Fibroblast of skin of back (primary cell): ENCODE measurements at regions not wholly inside any gene's neighbourhood (a gene's known extent, or its start where the extent isn't known, plus 50 kb on each side); places are given as distances from the start of the nearest gene placed in this dataset.

Experiments
- DNase-seq: peaks from one replicate; pipeline ENCODE4 v3.0.0-alpha.2; 2013

DNA sequence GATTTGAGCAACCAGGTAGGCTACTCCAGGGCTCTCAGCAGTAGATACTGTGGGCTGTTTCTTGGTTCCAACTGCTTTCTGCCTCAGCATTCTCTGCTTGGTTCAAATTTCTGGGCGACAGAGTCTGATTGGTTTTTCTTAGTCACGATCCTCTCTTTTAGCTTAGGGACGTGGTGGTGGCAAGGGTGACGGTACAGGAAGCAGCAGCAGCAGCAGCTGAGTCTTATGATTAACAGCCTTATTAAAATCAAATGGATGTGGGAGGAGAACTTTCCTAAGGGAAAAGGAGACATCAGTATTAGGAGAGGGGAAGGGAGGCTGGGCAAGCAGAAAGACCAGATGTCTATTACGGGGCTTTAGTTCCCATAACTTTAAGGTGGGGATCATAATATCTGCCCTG is 156.5 kb upstream of the PLPP4 start:
- DNase-seq: no peak

DNA sequence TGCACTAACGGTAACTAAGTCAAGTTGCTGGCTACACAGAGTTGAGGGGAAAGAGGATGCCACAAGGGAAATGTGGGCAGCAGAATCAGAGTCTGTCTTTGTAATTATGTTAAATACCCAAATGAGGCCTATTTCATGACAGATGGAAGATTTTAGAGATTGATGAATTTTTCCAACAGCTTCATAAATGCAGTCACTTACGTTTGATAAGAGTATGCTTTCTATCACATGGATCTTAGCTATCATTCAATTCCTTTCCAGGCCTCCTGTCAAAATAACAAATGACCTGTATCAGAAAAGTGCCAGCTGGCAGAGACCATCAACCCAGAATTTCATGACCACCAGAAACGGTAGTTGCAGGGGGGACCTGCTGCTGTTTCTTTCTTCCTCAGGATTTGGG is 148.4 kb upstream of the PLPP4 start:
- DNase-seq: no peak

DNA sequence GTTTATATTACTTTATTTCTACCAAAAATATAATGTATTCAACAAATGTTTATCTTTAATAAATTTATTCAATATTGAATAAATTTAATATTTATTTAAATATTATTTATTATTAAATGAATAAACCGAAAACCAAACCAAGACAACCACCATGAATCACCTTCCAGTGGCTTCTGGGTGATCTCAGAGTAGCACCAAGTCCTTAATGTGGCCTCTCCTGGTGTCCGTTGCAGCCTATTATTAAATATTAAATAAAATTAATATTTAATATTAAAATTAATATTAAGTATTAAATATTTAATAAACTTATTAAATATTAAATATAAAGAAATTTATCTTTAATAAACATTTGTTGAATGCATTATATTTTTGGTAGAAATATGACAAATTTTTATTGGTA is 143.3 kb upstream of the PLPP4 start:
- DNase-seq: no peak

DNA sequence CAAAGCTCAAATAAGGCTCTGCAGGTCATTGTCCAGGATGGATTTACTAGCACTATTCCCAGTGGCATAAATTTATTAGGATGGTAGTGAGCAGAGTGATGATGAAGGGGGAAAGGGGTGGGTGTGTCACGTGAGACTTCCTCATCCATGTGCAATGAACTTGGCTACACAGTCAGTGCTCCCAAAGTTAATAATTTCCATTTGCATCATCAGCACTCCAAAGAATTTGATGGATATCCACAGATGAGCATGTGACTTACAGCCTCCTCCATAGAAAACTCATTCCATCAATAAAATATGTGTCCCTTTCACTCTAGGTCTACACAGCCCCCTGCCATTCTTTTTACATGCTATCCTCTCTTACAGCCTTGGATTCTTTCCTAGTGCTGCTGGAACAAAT is 142.6 kb upstream of the PLPP4 start:
- no peak for DNase-seq

DNA sequence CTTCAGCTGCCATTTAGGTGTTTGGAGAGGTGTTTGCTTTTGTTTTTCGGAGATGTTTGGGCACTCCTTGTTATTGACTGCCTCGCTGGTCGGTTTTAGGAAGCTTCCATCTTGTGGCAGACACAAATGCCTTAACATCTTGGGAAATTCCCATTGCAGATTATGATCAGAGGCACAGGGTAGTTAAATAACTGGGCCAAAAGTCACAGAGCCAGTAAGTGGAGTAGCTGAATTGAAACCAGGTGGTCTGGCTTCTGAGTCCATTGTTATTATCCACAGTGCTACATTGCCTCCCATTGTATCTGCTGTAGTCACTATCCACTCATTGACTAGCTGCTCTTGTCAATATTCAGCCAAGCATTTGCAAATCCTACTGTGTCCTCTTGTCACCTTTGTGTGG is 138.2 kb upstream of the PLPP4 start:
- no peak for DNase-seq

DNA sequence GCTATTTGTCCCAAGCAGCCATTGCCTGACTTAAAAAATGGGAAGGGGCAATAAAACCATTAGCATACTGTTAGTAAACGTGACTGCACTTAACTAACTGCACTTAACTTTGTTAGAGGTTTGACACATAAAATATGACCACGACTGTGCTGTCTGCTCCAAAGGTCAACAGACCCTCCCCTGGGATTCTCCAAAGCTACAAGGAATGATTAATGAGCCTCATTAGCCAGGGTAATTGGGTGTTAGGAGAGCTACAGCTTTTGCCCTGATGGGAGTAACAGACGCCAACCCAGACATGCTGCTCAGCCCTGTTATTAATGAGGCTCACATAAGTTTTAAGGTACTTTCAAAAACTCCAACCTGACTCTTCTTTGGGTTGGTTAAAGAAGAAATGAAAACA is 129.4 kb upstream of the PLPP4 start:
- DNase-seq: no peak

DNA sequence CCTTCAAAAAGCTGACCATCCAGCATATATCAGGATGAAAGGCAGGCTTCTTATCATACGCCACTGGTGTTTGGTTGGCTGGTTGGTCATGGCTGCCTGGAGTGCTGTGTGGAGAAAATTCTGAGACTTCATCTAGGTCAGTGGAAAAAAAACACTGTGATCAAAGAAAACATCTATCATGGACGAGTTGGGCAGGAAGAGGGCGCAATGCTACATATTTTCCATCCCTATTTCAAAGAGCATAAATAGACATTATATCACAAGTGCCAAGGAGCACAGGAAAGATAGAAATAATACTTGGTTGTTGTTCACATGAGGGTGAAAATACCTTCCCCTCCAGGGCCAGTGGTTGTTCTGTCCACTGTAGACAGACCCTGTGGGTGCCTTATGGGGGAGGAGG is 128.4 kb upstream of the PLPP4 start:
- peak; percentile 1 for DNase-seq

DNA sequence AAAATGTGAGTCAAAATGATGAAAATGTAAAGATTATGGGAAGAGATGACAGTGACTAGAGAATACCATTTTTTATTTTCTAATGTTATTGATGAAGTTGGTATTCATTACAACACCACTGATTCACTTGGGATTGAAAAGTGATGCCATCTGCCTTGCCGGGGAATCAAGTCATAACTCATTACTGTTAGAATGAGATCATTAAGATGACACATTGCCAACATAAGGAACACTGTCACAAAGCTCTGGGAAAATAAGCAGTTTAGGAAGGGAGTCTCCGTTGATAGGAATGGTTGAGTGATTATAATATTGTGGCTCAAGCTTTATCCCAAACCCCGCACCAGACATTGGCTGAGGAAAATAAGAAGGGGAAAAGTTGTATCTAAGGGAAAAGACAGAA is 121.5 kb upstream of the PLPP4 start:
- DNase-seq: no peak

DNA sequence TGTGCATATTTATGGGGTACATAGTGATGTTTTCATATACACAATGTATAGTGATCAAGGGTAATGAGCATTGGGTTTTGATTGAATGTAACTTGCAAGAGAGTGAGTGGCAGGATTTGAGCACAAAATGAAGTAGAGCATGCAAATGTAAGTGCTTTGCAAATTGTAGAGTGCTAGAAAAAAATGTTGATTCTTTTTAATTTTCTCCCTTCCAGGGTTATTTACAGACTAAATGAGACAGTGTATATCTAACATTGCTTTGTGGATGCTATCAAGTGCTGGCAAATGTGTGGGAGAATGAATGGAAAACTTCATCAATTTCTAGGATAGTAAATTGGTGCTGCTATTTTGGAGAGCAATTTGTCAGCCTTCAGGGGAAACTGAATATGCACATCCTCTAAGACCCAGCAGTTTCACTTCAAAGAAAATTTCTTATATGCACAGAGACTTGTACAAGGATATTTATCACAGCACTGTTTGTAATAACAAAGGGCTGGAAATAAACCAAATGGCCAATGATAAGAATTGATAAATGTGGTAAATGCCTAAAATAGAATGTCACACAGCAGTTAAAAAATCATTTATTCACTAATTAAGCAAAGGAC is 120.6 kb upstream of the PLPP4 start:
- no peak for DNase-seq

DNA sequence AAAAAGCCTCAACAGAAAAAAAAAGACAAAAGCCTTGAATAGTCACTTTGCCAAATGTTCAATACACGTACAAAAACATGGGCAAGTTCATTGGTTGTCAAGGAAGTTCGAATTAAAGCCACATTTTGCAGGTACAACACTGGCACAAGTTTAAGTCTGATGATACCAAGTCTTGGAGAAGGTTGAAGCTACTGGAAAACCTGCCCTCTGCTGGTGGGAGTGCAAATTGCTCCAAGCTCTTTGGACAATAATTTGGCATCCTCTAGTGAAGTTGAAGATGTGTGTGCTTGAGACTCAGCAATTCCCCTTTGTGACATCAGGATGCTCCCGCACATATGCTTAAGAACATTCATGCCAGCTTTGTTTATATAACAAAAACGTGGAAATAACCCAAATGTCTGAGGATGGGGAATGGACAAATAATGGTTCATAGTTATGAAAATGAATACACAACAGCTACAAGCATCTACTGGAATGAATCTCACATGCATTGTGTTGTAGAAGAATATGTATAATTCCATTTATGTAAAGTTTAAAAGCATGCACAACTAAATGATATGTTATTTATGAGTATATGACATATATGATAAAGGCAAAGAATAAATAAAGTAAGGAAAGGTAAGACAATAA is 120.0 kb upstream of the PLPP4 start:
- DNase-seq: peak; percentile 27

DNA sequence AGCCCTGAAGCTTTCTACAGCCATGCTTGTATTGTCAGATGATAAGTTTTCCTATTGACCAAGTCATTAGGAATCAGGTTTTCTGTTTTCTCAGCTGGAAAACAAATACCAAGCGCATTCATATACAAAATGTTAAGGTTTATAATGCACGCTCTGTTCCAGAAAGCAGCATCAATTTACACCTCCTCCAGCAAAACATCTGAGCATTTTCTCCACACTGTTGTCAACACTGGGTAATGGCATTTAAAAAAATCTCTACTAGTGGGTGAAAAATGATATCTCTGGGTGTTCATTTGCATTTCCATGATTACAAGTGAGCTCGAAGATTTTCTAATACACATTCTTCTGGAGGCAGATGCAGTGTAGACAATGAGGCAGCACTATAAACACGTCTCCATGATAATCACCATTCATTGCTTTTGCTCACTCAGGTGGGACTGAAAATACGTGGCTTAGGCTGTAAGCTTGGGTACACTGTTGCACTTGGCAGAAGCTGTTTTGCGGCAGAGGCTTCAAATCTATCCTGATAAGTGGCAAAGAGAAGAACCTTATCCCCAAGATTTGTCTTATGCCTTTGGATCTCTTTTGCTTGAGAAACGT is 114.8 kb upstream of the PLPP4 start:
- no peak for DNase-seq

DNA sequence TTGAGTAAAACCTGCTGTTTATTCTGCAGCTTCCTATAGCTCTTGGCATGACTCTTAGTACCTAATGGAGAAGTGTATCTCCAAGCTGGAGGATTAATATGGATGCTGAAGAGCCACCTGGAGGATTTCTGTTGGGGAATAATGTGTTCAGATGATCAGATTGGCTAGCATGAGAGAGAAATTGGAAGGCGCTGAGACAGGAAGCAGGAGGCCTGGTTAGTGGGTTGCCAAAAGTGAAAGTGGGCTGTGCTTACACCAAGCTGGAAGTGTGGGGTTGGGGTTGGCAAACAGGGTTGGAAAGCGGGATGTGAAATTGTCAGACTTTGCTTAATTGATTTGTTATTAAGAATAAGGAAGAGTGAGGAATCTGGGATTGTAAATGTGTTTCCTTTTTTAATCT is 111.8 kb upstream of the PLPP4 start:
- DNase-seq: no peak

DNA sequence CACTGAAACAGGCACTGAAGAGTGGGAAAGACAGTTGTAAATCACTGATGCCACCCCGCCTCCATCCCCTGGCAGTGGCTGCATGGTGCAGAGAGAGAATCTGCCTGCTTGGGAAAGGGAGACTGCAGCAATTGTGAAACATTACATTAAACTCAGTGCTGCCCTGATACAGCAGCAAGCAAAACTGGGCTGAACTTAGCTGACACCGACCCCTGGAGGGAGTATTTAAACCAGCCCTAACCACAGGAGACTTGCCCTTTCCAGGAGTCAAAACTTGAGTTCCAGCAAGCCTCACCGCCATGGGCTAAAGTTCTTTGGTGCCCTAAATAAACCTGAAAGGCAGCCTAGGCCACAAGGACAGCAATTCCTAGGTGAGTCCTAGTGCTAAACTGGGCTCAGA is 109.4 kb upstream of the PLPP4 start:
- no peak for DNase-seq

DNA sequence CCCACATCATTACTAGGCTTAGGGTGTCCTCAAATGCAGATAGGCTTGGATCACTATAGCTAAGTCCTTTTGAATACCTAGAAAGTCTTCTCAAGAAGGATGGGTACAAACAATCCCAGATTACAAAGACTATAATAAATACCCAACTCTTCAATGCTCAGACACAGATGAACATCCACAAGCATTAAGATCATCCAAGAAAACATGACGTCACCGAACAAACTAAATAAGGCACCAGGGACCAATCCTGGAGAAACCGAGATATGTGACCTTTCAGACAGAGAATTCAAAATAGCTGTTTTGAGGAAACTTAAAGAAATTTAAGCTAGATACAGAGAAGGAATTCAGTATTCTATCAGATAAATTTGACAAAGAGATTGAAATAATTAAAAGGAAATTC is 108.0 kb upstream of the PLPP4 start:
- DNase-seq: no peak

DNA sequence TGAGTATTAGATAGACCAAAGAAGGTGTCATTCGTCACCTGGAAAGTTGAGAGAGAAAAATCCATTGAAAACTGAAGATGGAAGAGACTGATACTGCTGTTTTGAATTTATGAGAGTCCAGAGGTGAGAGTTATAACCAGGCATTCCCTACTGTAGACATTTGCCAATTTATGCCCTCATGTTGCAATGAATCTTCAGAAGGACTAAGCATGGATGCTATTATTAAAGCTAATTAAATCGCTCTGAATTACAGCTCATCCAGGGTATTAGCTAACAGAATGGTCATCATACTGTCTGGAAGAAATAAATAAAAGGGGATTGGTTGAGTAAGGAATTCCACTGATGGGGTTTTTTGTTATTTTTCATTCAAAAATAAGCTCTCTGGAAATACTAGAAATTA is 101.6 kb upstream of the PLPP4 start:
- no peak for DNase-seq

DNA sequence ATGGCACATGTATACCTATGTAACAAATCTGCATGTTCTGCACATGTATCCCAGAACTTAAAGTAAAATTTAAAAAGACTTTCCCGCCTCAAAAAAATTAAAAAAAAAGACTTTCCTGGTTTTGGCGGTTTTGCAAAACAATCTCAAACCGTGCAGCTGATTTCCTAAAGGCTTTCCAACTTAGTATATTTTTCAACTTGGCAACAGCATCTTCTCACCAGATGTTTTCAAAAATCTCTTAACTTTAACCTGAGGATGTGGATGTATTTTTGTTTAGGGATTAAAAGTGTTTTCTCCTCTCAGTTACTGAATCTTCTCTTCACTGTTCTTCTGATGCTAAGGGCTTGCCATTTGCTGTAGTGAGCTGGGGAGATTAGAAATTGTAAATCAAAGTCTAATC is 96.5 kb upstream of the PLPP4 start:
- DNase-seq: no peak

DNA sequence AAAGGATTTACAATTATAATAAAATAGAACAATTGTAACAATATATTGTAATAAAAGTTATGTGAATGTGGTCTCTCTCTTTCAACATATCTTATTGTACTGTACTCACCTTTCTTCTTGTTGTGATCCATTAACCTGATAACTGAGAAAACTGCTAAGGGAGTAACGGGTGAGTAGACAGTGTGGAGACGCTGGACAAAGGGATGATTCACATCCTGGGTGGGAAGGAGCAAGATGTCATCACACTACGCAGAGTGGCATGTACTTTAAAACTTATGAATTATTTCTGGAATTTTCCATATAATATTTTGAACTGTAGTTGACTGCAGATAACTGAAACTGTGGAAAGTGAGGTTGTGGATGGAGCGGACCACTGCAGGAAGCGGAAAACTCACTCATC is 91.2 kb upstream of the PLPP4 start:
- DNase-seq: peak; percentile 42

DNA sequence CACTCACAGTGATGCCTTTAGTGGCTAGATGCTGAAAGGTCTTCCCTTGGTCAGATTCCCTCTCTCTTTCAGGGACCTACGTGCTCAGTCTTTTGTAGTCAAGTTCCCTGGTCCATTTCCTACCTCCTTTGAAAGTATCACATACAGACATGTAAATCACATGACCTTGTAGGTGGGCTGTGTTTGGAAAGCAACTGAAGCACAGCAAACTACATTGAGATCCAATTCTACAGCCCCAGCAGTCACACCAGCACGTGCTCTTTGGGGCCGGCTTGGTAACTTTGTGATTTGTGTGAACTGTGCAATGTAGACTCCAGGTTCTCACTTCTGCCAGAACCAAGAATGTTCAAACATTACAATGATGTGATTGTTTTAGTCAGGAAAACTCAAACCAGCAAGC is 89.7 kb upstream of the PLPP4 start:
- no peak for DNase-seq

DNA sequence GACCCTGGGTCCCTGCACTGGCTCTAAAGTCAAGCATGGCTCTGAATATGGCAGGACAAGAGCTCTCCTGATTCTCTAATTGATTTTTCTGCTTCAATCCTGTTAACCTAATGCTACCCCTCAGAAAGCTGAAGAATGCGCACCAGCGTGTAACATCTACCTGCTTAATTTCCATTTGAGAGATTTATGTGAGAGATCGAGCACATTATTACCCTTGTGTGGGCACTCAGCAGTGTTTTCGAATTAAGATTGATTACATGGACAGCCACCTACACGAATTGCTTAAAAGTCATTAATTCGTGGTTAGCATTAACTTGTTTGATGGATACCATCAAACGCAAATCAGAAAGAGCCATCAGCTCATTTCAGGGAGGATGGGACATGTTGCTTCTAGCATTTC is 88.7 kb upstream of the PLPP4 start:
- no peak for DNase-seq

DNA sequence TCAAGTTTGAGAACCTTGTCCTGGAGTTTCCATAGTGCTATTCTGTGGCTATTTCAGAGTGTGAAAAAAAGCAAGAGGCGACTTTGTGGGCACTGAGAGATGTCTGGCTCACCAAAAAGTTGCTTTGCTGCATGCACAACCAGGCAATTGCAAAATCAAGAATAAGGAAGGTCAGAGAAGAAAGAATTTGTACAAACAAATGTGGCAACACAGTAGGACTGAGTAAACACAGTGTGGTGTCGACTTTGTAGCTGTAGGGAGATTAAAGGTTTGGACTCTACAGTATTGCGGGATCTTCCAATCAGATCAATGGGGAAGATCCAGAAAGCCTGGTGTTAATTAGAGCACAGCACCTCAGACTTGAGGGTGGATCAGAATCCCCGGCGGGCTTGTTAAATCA is 88.1 kb upstream of the PLPP4 start:
- DNase-seq: no peak

DNA sequence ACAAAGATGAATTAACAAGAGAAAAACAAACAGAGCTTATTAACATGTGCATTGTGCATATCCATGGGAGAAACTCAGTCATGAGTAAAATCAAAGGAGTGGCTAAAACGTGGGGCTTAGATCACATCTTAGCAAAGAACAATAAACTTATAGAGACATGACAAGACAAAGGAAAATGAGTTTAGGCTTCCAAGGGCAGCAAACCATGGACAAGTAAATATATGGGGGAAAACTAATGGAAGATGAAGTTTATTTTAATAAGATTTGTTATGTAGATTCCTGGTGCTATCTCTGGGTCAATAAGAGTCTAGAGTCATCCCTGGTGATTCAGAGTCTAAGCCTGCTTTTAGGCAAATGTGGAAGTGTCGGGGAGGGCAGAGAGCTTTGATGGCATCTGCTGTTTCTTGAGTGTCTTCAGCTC is 87.2 kb upstream of the PLPP4 start:
- peak; percentile 32 for DNase-seq

DNA sequence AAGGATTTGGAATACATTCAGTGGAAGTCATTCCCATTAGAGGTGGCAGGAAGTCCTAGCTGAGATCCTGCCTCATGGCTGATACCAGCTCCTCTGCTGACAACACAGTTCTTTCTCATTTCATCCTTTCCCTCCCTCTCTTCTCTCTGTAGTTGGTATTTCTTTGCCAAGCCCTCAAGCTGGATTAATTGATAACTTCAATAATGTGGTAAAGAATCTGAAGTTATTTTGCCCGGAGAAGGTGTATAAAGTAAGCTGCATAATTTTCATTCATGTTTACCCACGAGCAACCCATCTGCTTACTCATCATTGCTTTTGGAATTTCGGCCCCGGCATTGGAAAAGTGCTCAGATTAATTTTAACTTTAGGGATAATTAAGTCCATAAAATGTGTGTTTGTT is 85.2 kb upstream of the PLPP4 start:
- no peak for DNase-seq

DNA sequence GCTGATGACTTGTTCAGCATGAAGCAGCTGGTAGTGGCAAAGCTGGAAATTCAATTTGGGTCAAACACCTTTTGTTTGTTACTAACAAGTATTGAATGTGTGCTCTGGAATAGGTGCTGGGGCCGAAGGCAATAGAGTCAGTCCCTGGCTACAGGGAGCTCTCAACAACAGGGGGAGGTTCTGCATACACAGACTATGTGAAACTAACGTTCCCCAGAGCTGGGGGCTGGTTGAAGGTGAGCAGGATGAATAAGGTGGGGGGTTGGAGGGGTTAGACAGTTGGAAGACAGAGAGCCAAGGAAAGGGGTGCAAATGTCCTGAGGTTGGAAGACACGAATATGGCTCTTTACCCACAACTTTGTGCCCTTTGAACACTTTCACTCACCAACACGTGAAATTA is 84.1 kb upstream of the PLPP4 start:
- no peak for DNase-seq

DNA sequence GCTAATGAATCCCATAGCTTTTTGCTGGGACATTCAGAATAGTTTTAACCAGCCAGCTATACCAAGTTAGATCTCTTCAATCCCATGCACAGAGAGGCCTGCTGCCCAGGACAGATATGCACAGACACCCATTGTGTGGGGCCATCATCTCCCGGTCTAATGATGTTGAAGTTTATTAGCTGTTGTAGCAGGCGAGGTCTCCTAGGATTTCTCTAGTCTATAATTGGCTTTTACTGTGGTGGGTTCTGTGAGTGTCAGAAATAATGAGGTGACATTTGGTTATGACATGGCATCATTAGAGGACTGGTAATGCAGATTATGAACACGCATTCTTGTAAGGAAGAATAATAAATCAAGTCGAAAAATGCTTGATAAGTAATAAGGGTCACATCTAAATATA is 81.4 kb upstream of the PLPP4 start:
- DNase-seq: no peak

DNA sequence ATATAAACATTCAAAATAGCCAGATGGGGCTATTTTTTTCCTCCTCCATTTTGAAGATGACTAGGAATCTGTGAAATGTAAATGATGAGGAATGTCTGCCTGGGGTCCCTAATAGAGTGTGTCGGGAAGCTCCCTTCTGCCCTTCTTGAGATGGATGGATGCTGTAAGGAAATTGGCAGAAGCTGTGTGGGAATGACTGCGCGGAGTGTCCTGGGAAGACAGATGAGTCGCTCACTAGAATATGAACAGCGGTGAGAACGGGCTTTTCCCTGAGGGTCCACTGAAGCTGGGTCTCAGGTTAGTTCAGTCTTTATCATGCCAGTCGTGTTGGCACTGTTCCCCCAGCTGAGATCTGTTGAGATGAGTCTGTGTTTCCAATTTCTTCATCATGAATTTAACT is 75.1 kb upstream of the PLPP4 start:
- DNase-seq: no peak
